SK-N-SH (cell line): ENCODE measurements at regions not wholly inside any gene's neighbourhood (a gene's known extent, or its start where the extent isn't known, plus 50 kb on each side); places are given as distances from the start of the nearest gene placed in this dataset.

ENCODE experiments used
- CTCF ChIA-PET: fragments of 300-600, 350-600 bp; formaldehyde crosslinking; extraction: SDS; loops from one replicate; lab custom pipeline; 2021; lab: Yijun Ruan, JAX
- POLR2A ChIA-PET: fragments of 350-600 bp; sonication (Branson Sonifier 250); formaldehyde crosslinking; extraction: SDS; loops from one replicate; lab custom pipeline; 2020; ENCODE audit warnings: antibody characterized with exemption, inconsistent platforms; lab: Yijun Ruan, JAX
- DNase-seq: peaks from one replicate; pipeline ENCODE4 v3.0.0; 2012
- H2AFZ ChIP-seq: fragments of 200-600 bp; sonication (generic); 2 replicates; pipeline ENCODE4 v1.8.1; 2016; ENCODE audit warnings: antibody characterized with exemption, mild to moderate bottlenecking, low read depth
- H3F3A ChIP-seq: fragments of 200-600 bp; sonication (generic); replicated peaks from 2 replicates; pipeline ENCODE3; 2016; ENCODE audit warnings: antibody characterized with exemption, mild to moderate bottlenecking; ENCODE audit not compliant: insufficient read depth
- H3K27ac ChIP-seq, 2 experiments: fragments of 200-500 bp in 1 of 2; fragments of 200-600 bp in 1 of 2; sonication (Bioruptor generic) in 1 of 2; sonication (generic), shearing (Covaris generic) in 1 of 2; 2 replicates each; pipeline versions ENCODE4 v1.5.1 to v1.6.1; 2014 to 2016; ENCODE audit warnings: low read depth in 2 of 2, inconsistent platforms in 1 of 2, low read length in 1 of 2, mild to moderate bottlenecking in 1 of 2, mixed read lengths in 1 of 2
- H3K27me3 ChIP-seq: fragments of 200-600 bp; sonication (generic), shearing (Covaris generic); 2 replicates; pipeline ENCODE4 v1.6.1; 2016; ENCODE audit warnings: mixed run types; ENCODE audit not compliant: insufficient read depth
- H3K36me3 ChIP-seq, 2 experiments: fragments of 200-500 bp in 1 of 2; fragments of 200-600 bp in 1 of 2; sonication (Bioruptor generic) in 1 of 2; sonication (generic) in 1 of 2; replicated peaks in 1 of 2; 2 replicates each; pipeline versions ENCODE3 to v1.5.1; 2014 to 2016; ENCODE audit warnings: low read length in 1 of 2, mild to moderate bottlenecking in 1 of 2; ENCODE audit not compliant: insufficient read depth in 2 of 2, control insufficient read depth in 1 of 2
- H3K4me1 ChIP-seq, 2 experiments: fragments of 200-500 bp in 1 of 2; fragments of 200-600 bp in 1 of 2; sonication (Bioruptor generic) in 1 of 2; sonication (generic), shearing (Covaris generic) in 1 of 2; 2 replicates each; pipeline versions ENCODE4 v1.5.1 to v1.6.1; 2014 to 2016; ENCODE audit warnings: low read depth in 1 of 2, low read length in 1 of 2, mixed run types in 1 of 2; ENCODE audit not compliant: insufficient read depth in 2 of 2, control insufficient read depth in 1 of 2
- H3K4me2 ChIP-seq: fragments of 200-600 bp; sonication (generic), shearing (Covaris generic); 2 replicates; pipeline ENCODE4 v1.6.1; 2017; ENCODE audit warnings: mixed run types
- H3K4me3 ChIP-seq, 2 experiments: fragments of 200-500 bp in 1 of 2; fragments of 200-600 bp in 1 of 2; sonication (Bioruptor generic) in 1 of 2; sonication (generic), shearing (Covaris generic) in 1 of 2; 2 replicates each; pipeline versions ENCODE4 v1.5.1 to v1.8.1; 2014 to 2016; ENCODE audit warnings: low read depth in 2 of 2, inconsistent platforms in 1 of 2, low read length in 1 of 2, mild to moderate bottlenecking in 1 of 2, mixed read lengths in 1 of 2, moderate library complexity in 1 of 2
- H3K79me2 ChIP-seq: fragments of 200-600 bp; sonication (generic); 2 replicates; pipeline ENCODE4 v1.8.1; 2017; ENCODE audit warnings: mild to moderate bottlenecking; ENCODE audit not compliant: insufficient read depth
- H3K9ac ChIP-seq: fragments of 200-600 bp; sonication (generic); 2 replicates; pipeline ENCODE4 v1.6.1; 2017; ENCODE audit warnings: mixed run types
- H3K9me2 ChIP-seq: fragments of 200-600 bp; sonication (generic); 2 replicates; pipeline ENCODE4 v1.6.1; 2017; ENCODE audit warnings: mixed run types
- H3K9me3 ChIP-seq: fragments of 200-600 bp; sonication (generic); 2 replicates; pipeline ENCODE4 v1.6.1; 2017; ENCODE audit warnings: mixed run types, mild to moderate bottlenecking, moderate library complexity
- H4K20me1 ChIP-seq: fragments of 200-600 bp; sonication (generic); 2 replicates; pipeline ENCODE4 v1.6.1; 2017; ENCODE audit warnings: mild to moderate bottlenecking, mixed run types; ENCODE audit not compliant: insufficient read depth
- CHD2 ChIP-seq: fragments of 150-350 bp; IDR thresholded peaks from 2 replicates; pipeline ENCODE4 v1.6.1; 2018; ENCODE audit warnings: low read length; ENCODE audit not compliant: partially characterized antibody
- CTCF ChIP-seq: fragments of 200-600 bp; sonication (generic); IDR thresholded peaks from 2 replicates; pipeline ENCODE4 v1.6.1; 2017; ENCODE audit warnings: antibody characterized with exemption, mild to moderate bottlenecking, moderate library complexity
- EP300 ChIP-seq, 2 experiments: IDR thresholded peaks; 2 replicates each; pipeline versions ENCODE4 v1.4.0 to v1.6.1; 2012; ENCODE audit warnings: borderline replicate concordance in 1 of 2, low read depth in 1 of 2, low read length in 1 of 2
- FOSL2 ChIP-seq: IDR thresholded peaks from 2 replicates; pipeline ENCODE4 v1.4.0; 2012; ENCODE audit warnings: low read depth, mild to moderate bottlenecking, moderate library complexity, borderline replicate concordance
- FOXJ3 ChIP-seq: sonication (generic); formaldehyde crosslinking; IDR thresholded peaks from 2 replicates; pipeline ENCODE4 v1.5.1; 2020; ENCODE audit warnings: mild to moderate bottlenecking, missing genetic modification reagents
- FOXM1 ChIP-seq: IDR thresholded peaks from 2 replicates; pipeline ENCODE4 v1.4.0; 2012; ENCODE audit warnings: low read depth, mild to moderate bottlenecking
- GABPA ChIP-seq: IDR thresholded peaks from 2 replicates; pipeline ENCODE4 v1.4.0; 2012; ENCODE audit warnings: low read depth, mild to moderate bottlenecking
- JUND ChIP-seq: IDR thresholded peaks from 2 replicates; pipeline ENCODE4 v1.4.0; 2012
- MEF2A ChIP-seq: IDR thresholded peaks from 2 replicates; pipeline ENCODE4 v1.4.0; 2012; ENCODE audit warnings: low read depth, borderline replicate concordance
- PBX3 ChIP-seq: IDR thresholded peaks from 2 replicates; pipeline ENCODE4; 2012
- POLR2AphosphoS5 ChIP-seq: IDR thresholded peaks from 2 replicates; pipeline ENCODE4 v1.6.1; 2012; ENCODE audit warnings: low read depth, low read length
- REST ChIP-seq: IDR thresholded peaks from 2 replicates; pipeline ENCODE4 v1.6.1; 2012; ENCODE audit warnings: mild to moderate bottlenecking, low read depth, low read length, moderate library complexity
- RFX5 ChIP-seq: IDR thresholded peaks from 2 replicates; pipeline ENCODE4 v1.6.1; 2012; ENCODE audit warnings: mild to moderate bottlenecking, improper control_type of control experiment, low read length
- RXRA ChIP-seq: IDR thresholded peaks from 2 replicates; pipeline ENCODE4 v1.4.0; 2012; ENCODE audit warnings: low read depth, mild to moderate bottlenecking, borderline replicate concordance
- SMC3 ChIP-seq: IDR thresholded peaks from 2 replicates; pipeline ENCODE4 v1.6.1; 2012; ENCODE audit warnings: low read depth, low read length, improper control_type of control experiment
- TCF12 ChIP-seq: IDR thresholded peaks from 2 replicates; pipeline ENCODE4 v1.4.0; 2012
- TEAD4 ChIP-seq: IDR thresholded peaks from 2 replicates; pipeline ENCODE4 v1.4.0; 2012; ENCODE audit warnings: mild to moderate bottlenecking, borderline replicate concordance; ENCODE audit not compliant: insufficient read depth
- USF2 ChIP-seq: fragments of 150-350 bp; IDR thresholded peaks from 2 replicates; pipeline ENCODE4 v1.6.1; 2017; ENCODE audit warnings: antibody characterized with exemption, low read length, low read depth, borderline replicate concordance
- ZBTB33 ChIP-seq: IDR thresholded peaks from 2 replicates; pipeline ENCODE4 v1.4.0; 2012; ENCODE audit warnings: low read depth, borderline replicate concordance
- WGBS: methylation state at CpG from one replicate; pipeline ENCODE4 v1.1.6; 2017; ENCODE audit warnings: low lambda C conversion rate; 5-methylcytosine and 5-hydroxymethylcytosine counted together

GRCh38 chr11:112649856-112650255 lies 311.4 kb upstream of the NCAM1 start:
- H3K9me2 ChIP-seq, result no peaks in the 10 kb centered on the region
- H3K9me3 ChIP-seq, result no peaks in the 10 kb centered on the region
- no peak overlapping the region for H3K9ac ChIP-seq
- no peaks in the 10 kb centered on the region for H3K36me3 ChIP-seq
- H3K27ac ChIP-seq, result no peak overlapping the region
- no peak for DNase-seq
- no peaks in the 10 kb centered on the region for H4K20me1 ChIP-seq
- no peaks in the 10 kb centered on the region for H3K27me3 ChIP-seq
- H3K4me2 ChIP-seq, result no peak overlapping the region
- no peaks in the 10 kb centered on the region for H3F3A ChIP-seq
- no peak overlapping the region for H2AFZ ChIP-seq
- POLR2A ChIA-PET, result no interaction called here
- TF ChIP-seq CTCF (no peak), RFX5 (no peak), USF2 (no peak), JUND (no peak), POLR2AphosphoS5 (no peak)
- no peak overlapping the region for H3K4me3 ChIP-seq
- WGBS, result 63% methylated on average over 6 of the region's 6 CpGs
- peaks cover 2 to 12% of the 10 kb centered on the region in 2 experiments; a peak in 2 of 4 replicates for H3K4me1 ChIP-seq
- H3K79me2 ChIP-seq, result no peaks in the 10 kb centered on the region
- CTCF ChIA-PET, result interaction anchor here (0.9 to 1.7 kb wide), 5 partner anchors 16 to 640 kb away, joined by 3 to 6 read pairs (median 3); no protein-coding TSS in a partner anchor

- 63% methylated on average over 3 of the region's 3 CpGs for WGBS
- no peak overlapping the region for H2AFZ ChIP-seq
- no peak overlapping the region for H3K4me3 ChIP-seq
- POLR2A ChIA-PET, result no interaction called here
- H3K27ac ChIP-seq, result no peak overlapping the region
- H3K9ac ChIP-seq, result no peak overlapping the region
- no peak for DNase-seq
- CTCF ChIA-PET, result interaction anchor here (0.9 to 1.7 kb wide), 6 partner anchors 16 to 639 kb away, joined by 3 to 6 read pairs (median 3); no protein-coding TSS in a partner anchor
- no peaks in the 10 kb centered on the region for H4K20me1 ChIP-seq
- no peaks in the 10 kb centered on the region for H3F3A ChIP-seq
- H3K4me2 ChIP-seq, result no peak overlapping the region
- H3K4me1 ChIP-seq, result peaks cover 5 to 16% of the 10 kb centered on the region in 2 experiments; a peak in 2 of 4 replicates
- H3K27me3 ChIP-seq, result no peaks in the 10 kb centered on the region
- no peaks in the 10 kb centered on the region for H3K9me2 ChIP-seq
- H3K9me3 ChIP-seq, result no peaks in the 10 kb centered on the region
- no peaks in the 10 kb centered on the region for H3K79me2 ChIP-seq
- H3K36me3 ChIP-seq, result no peaks in the 10 kb centered on the region
- TF ChIP-seq TEAD4, result no peak
- no peak for TF ChIP-seq REST
- TF ChIP-seq MEF2A, result no peak
- TF ChIP-seq SMC3, result no peak
- TF ChIP-seq EP300 (IDR thresholded peaks at IDR 0.05; ENCODE audit: borderline replicate concordance in 1 of 2, low read depth in 1 of 2, low read length in 1 of 2), result peak in 1 of 2 experiments; percentile 37; a peak in 1 of 4 replicates
- TF ChIP-seq ZBTB33, result no peak
- no peak for TF ChIP-seq GABPA
- no peak for TF ChIP-seq JUND
- TF ChIP-seq FOSL2, result no peak
- no peak for TF ChIP-seq CHD2
- TF ChIP-seq TCF12, result no peak
- no peak for TF ChIP-seq FOXJ3 (CRISPR knock-in tag)
- no peak for TF ChIP-seq RXRA
- no peak for TF ChIP-seq FOXM1
- no peak for TF ChIP-seq PBX3
Measured at GRCh38 chr11:112650527-112650926, 310.7 kb upstream of the NCAM1 start.
